Endothelial cell of umbilical vein (primary cell): ENCODE measurements at regions not wholly inside any gene's neighbourhood (a gene's known extent, or its start where the extent isn't known, plus 50 kb on each side); places are given as distances from the start of the nearest gene placed in this dataset.

Source experiments
- BruUV-seq: library from RNA; stranded (reverse); fragments of 400-500 nt; replicated peaks from 2 replicates; lab custom pipeline; 2021; lab: Mats Ljungman, UMichigan
- CTCF ChIA-PET: fragments of 300-600, 350-600 bp; sonication (Branson Sonifier 250); formaldehyde crosslinking; loops from one replicate; lab custom pipeline; 2021; ENCODE audit warnings: antibody characterized with exemption, inconsistent platforms; lab: Charles Lee
- POLR2A ChIA-PET: fragments of 300-600, 350-600 bp; sonication (Branson Sonifier 250); formaldehyde crosslinking; loops from one replicate; lab custom pipeline; 2021; ENCODE audit warnings: antibody characterized with exemption, inconsistent platforms; lab: Charles Lee
- DNase-seq: peaks from one replicate; pipeline ENCODE4 v3.0.0-alpha.2; 2011; ENCODE audit warnings: low read depth, low spot score
- FAIRE-seq: peaks from 2 replicates; lab custom pipeline; 2011; peaks lifted over from hg19 to GRCh38; lab: Jason Lieb, UNC
- H2AFZ ChIP-seq: 2 replicates; pipeline ENCODE4 v1.6.0; 2012; ENCODE audit warnings: low read depth, low read length, control low read depth, inconsistent platforms
- H3K27ac ChIP-seq: 2 replicates; pipeline ENCODE4 v1.5.1; 2011; ENCODE audit warnings: low read depth, mild to moderate bottlenecking, control low read depth, low read length, moderate library complexity; ENCODE audit not compliant: insufficient read depth
- H3K27me3 ChIP-seq, 2 experiments: 2 replicates each; pipeline versions ENCODE4 v1.6.0 to v1.6.1; 2011; ENCODE audit warnings: low read length in 2 of 2, mixed read lengths in 1 of 2; ENCODE audit not compliant: control insufficient read depth in 2 of 2, insufficient read depth in 2 of 2
- H3K36me3 ChIP-seq, 2 experiments: 2 replicates in 1 of 2; 3 replicates in 1 of 2; pipeline ENCODE4 v1.5.1; 2011; ENCODE audit warnings: low read length in 2 of 2, mild to moderate bottlenecking in 1 of 2, moderate library complexity in 1 of 2; ENCODE audit not compliant: control insufficient read depth in 2 of 2, insufficient read depth in 2 of 2; ENCODE audit errors: extremely low read depth in 1 of 2
- H3K4me1 ChIP-seq: 3 replicates; pipeline ENCODE4 v1.5.1; 2011; ENCODE audit warnings: mild to moderate bottlenecking, low read length; ENCODE audit not compliant: control insufficient read depth, insufficient read depth; ENCODE audit errors: extremely low read depth
- H3K4me2 ChIP-seq: 2 replicates; pipeline ENCODE4 v1.6.1; 2011; ENCODE audit warnings: low read length, control low read depth, mixed read lengths; ENCODE audit not compliant: insufficient read depth
- H3K4me3 ChIP-seq, 3 experiments: fragments of 200-600 bp in 1 of 3; sonication (generic), shearing (Covaris generic) in 1 of 3; replicated peaks in 1 of 3; 2 replicates each; pipeline ENCODE4 v1.5.1; 2011 to 2016; ENCODE audit warnings: control low read depth in 3 of 3, low read length in 3 of 3, mild to moderate bottlenecking in 2 of 3, inconsistent platforms in 1 of 3, low read depth in 1 of 3, moderate library complexity in 1 of 3; ENCODE audit not compliant: insufficient read depth in 1 of 3
- H3K79me2 ChIP-seq: 2 replicates; pipeline ENCODE4 v1.6.0; 2012; ENCODE audit warnings: low read length, inconsistent platforms; ENCODE audit not compliant: control insufficient read depth, insufficient read depth
- H3K9ac ChIP-seq: replicated peaks from 2 replicates; pipeline ENCODE3; 2011; ENCODE audit warnings: low read length, control low read depth; ENCODE audit not compliant: insufficient read depth; ENCODE audit errors: extremely low read depth
- H3K9me1 ChIP-seq: replicated peaks from 3 replicates; pipeline ENCODE4 v1.6.0; 2011; ENCODE audit warnings: mild to moderate bottlenecking, low read length; ENCODE audit not compliant: control insufficient read depth, insufficient read depth; ENCODE audit errors: extremely low read depth
- H3K9me3 ChIP-seq: replicated peaks from 2 replicates; pipeline ENCODE4 v1.5.1; 2012; ENCODE audit warnings: low read length, inconsistent platforms; ENCODE audit not compliant: control insufficient read depth, insufficient read depth
- H4K20me1 ChIP-seq: replicated peaks from 2 replicates; pipeline ENCODE3; 2011; ENCODE audit warnings: mild to moderate bottlenecking, low read length; ENCODE audit not compliant: control insufficient read depth, insufficient read depth; ENCODE audit errors: extremely low read depth
- EZH2 ChIP-seq: IDR thresholded peaks from 2 replicates; pipeline ENCODE4 v1.6.1; 2012; ENCODE audit warnings: borderline replicate concordance, low read depth, mild to moderate bottlenecking, moderate library complexity, low read length, inconsistent platforms; ENCODE audit not compliant: severe bottlenecking
- FOS ChIP-seq: IDR thresholded peaks from 2 replicates; pipeline ENCODE4 v1.6.1; 2011; ENCODE audit warnings: mild to moderate bottlenecking, low read length, moderate library complexity, borderline replicate concordance; ENCODE audit not compliant: insufficient read depth
- GATA2 ChIP-seq: IDR thresholded peaks from 2 replicates; pipeline ENCODE4 v1.7.0; 2011; ENCODE audit warnings: low read depth, mild to moderate bottlenecking, moderate library complexity, mixed read lengths, low read length; ENCODE audit not compliant: insufficient read length, insufficient read depth
- JUN ChIP-seq: IDR thresholded peaks from 2 replicates; pipeline ENCODE4 v1.6.1; 2011; ENCODE audit warnings: borderline replicate concordance, low read depth; ENCODE audit not compliant: insufficient read length, insufficient read depth
- MYC ChIP-seq: IDR thresholded peaks from one replicate; pipeline ENCODE4 v1.6.1; 2011; ENCODE audit warnings: mild to moderate bottlenecking, low read depth, low read length
- POLR2A ChIP-seq: IDR thresholded peaks from 2 replicates; pipeline ENCODE4 v1.6.1; 2012; ENCODE audit warnings: low read depth, mild to moderate bottlenecking, control low read depth, low read length
- POLR2AphosphoS5 ChIP-seq: IDR thresholded peaks from 2 replicates; pipeline ENCODE4 v1.6.1; 2012; ENCODE audit warnings: low read depth, mild to moderate bottlenecking, control low read depth, low read length, moderate library complexity; ENCODE audit not compliant: insufficient read depth
- dilution Hi-C: fragments of 300-500 bp; cut with MboI; formaldehyde crosslinking; loops from one replicate; pipeline ENCODE4 v1.15.0; 2019; ENCODE audit warnings: low sequenced_read_pairs; ENCODE audit not compliant: extremely low pct_ligation_motif_present
- intact Hi-C: fragments of 100-400 bp; cut with micrococcal nuclease; formaldehyde crosslinking; loops from one replicate; pipeline ENCODE4 v1.10.0; 2022
- TF ChIP-seq, protein P1 (sequence below): IDR thresholded peaks from 2 replicates; pipeline ENCODE4 v1.6.1; 2011; ENCODE audit not compliant: insufficient read depth, insufficient read length
- TF ChIP-seq, protein P2 (sequence below), 2 donors: IDR thresholded peaks; 1 replicate in 1 of 2; 2 replicates in 1 of 2; pipeline ENCODE4 v1.5.1; 2011; ENCODE audit warnings: low read length in 2 of 2, mild to moderate bottlenecking in 2 of 2, moderate library complexity in 2 of 2, control low read depth in 1 of 2, inconsistent platforms in 1 of 2, low read depth in 1 of 2; ENCODE audit not compliant: insufficient read depth in 1 of 2; ENCODE audit errors: extremely low read depth in 1 of 2

DNA sequence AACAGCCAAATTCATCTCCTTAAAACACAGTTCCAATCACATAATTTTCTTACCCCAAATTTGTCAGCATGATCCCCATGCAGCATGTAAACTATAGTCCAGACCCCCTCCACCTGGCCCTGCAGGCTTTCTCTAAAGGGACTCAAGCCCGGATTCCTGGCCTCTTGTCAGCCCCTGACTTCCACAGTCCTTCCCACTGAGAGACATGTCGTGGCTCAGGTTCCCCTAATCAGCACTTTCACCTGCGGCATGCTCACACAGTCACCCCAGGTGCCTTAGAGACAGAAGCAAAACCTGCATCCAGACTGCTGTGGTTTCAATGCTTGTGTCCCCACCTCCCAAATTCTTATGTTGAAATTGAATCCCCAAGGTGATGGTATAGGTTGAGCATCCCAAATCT is 372.7 kb upstream of the ATP10A start:
- POLR2A ChIA-PET = no interaction called here
- H3K9ac ChIP-seq = no peak overlapping the region
- no peaks in the 10 kb centered on the region for H3K4me1 ChIP-seq
- no peak overlapping the region for H3K27ac ChIP-seq
- H3K27me3 ChIP-seq = no peaks in the 10 kb centered on the region
- DNase-seq = no peak
- no peak for FAIRE-seq
- H4K20me1 ChIP-seq = no peaks in the 10 kb centered on the region
- no peaks in the 10 kb centered on the region for H3K36me3 ChIP-seq
- no peak overlapping the region for H2AFZ ChIP-seq
- TF ChIP-seq MYC (no peak), GATA2 (no peak), JUN (no peak), POLR2A (no peak), FOS (no peak), EZH2 (no peak), POLR2AphosphoS5 (no peak)
- TF ChIP-seq, protein P1, sequence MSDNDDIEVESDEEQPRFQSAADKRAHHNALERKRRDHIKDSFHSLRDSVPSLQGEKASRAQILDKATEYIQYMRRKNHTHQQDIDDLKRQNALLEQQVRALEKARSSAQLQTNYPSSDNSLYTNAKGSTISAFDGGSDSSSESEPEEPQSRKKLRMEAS = no peak
- TF ChIP-seq, protein P2, sequence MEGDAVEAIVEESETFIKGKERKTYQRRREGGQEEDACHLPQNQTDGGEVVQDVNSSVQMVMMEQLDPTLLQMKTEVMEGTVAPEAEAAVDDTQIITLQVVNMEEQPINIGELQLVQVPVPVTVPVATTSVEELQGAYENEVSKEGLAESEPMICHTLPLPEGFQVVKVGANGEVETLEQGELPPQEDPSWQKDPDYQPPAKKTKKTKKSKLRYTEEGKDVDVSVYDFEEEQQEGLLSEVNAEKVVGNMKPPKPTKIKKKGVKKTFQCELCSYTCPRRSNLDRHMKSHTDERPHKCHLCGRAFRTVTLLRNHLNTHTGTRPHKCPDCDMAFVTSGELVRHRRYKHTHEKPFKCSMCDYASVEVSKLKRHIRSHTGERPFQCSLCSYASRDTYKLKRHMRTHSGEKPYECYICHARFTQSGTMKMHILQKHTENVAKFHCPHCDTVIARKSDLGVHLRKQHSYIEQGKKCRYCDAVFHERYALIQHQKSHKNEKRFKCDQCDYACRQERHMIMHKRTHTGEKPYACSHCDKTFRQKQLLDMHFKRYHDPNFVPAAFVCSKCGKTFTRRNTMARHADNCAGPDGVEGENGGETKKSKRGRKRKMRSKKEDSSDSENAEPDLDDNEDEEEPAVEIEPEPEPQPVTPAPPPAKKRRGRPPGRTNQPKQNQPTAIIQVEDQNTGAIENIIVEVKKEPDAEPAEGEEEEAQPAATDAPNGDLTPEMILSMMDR (IDR thresholded peaks at IDR 0.05; ENCODE audit: extremely low read depth in 1 of 2, insufficient read depth in 1 of 2, low read depth in 1 of 2, low read length in 2 of 2) = no peak
- intact Hi-C loops (no loop called here), dilution Hi-C loops (no loop called here)
- BruUV-seq = no TSS peak
- peaks cover 4% of the 10 kb centered on the region for H3K9me3 ChIP-seq
- CTCF ChIA-PET = no interaction called here
- no peak overlapping the region for H3K4me3 ChIP-seq
- no peaks in the 10 kb centered on the region for H3K9me1 ChIP-seq
- no peak overlapping the region for H3K4me2 ChIP-seq
- no peaks in the 10 kb centered on the region for H3K79me2 ChIP-seq
